ENCODE measurements at regions not wholly inside any gene's neighbourhood (a gene's known extent, or its start where the extent isn't known, plus 50 kb on each side); places are given as distances from the start of the nearest gene placed in this dataset.
"Not testable (repeated sequence)": the region's sequence is repeated elsewhere in the genome, so short reads cannot be mapped to it uniquely, and the experiment has no call there.

- no peak for ATAC-seq (ENCODE audit: low FRiP score)
- H3K4me1 ChIP-seq (ENCODE audit: control insufficient read depth in 1 of 2, insufficient read depth in 2 of 2, low read length in 2 of 2): no peaks in the 10 kb centered on the region
- intact Hi-C loops (cut with DNase I): no loop called here
- H3K4me3 ChIP-seq (ENCODE audit: low read length in 2 of 2): no peak overlapping the region
- no peak for DNase-seq
- no peaks in the 10 kb centered on the region for H3K27me3 ChIP-seq (ENCODE audit: control insufficient read depth in 1 of 2, insufficient read depth in 2 of 2, low read length in 1 of 2)
- peaks cover 2% of the 10 kb centered on the region for H3K9me3 ChIP-seq (ENCODE audit: control insufficient read depth, low read length)
- H3K36me3 ChIP-seq (ENCODE audit: control insufficient read depth in 1 of 2, insufficient read depth in 2 of 2, low read length in 1 of 2): no peaks in the 10 kb centered on the region
- H3K27ac ChIP-seq (ENCODE audit: low read depth in 1 of 2, low read length in 2 of 2): no peak overlapping the region
- WGBS, 2 donors: 69 to 81% methylated on average over 2 of the region's 2 CpGs
These were observed 185.5 kb upstream of the ANKRD28 start for GRCh38 chr3:15983232-15983631.

GRCh38 chr3:15983693-15984092 lies 185.9 kb upstream of the ANKRD28 start:
- intact Hi-C loops (cut with DNase I): no loop called here
- ATAC-seq (ENCODE audit: low FRiP score): no peak
- no peak overlapping the region for H3K27ac ChIP-seq (ENCODE audit: low read depth in 1 of 2, low read length in 2 of 2)
- H3K9me3 ChIP-seq (ENCODE audit: control insufficient read depth, low read length): peaks cover 2% of the 10 kb centered on the region
- 84 to 92% methylated on average over 1 of the region's 1 CpG for WGBS, 2 donors
- H3K4me1 ChIP-seq (ENCODE audit: control insufficient read depth in 1 of 2, insufficient read depth in 2 of 2, low read length in 2 of 2): no peaks in the 10 kb centered on the region
- no peak overlapping the region for H3K4me3 ChIP-seq (ENCODE audit: low read length in 2 of 2)
- no peaks in the 10 kb centered on the region for H3K36me3 ChIP-seq (ENCODE audit: control insufficient read depth in 1 of 2, insufficient read depth in 2 of 2, low read length in 1 of 2)
- no peak for DNase-seq
- no peaks in the 10 kb centered on the region for H3K27me3 ChIP-seq (ENCODE audit: control insufficient read depth in 1 of 2, insufficient read depth in 2 of 2, low read length in 1 of 2)

- WGBS, 2 donors: 68 to 80% methylated on average over 1 of the region's 1 CpG
- intact Hi-C loops (cut with DNase I): no loop called here
- H3K4me3 ChIP-seq (ENCODE audit: low read length in 2 of 2): no peak overlapping the region
- no peak overlapping the region for H3K27ac ChIP-seq (ENCODE audit: low read depth in 1 of 2, low read length in 2 of 2)
- H3K9me3 ChIP-seq (ENCODE audit: control insufficient read depth, low read length): peaks cover 4% of the 10 kb centered on the region
- H3K27me3 ChIP-seq (ENCODE audit: control insufficient read depth in 1 of 2, insufficient read depth in 2 of 2, low read length in 1 of 2): no peaks in the 10 kb centered on the region
- ATAC-seq (ENCODE audit: low FRiP score): no peak
- no peaks in the 10 kb centered on the region for H3K36me3 ChIP-seq (ENCODE audit: control insufficient read depth in 1 of 2, insufficient read depth in 2 of 2, low read length in 1 of 2)
- no peaks in the 10 kb centered on the region for H3K4me1 ChIP-seq (ENCODE audit: control insufficient read depth in 1 of 2, insufficient read depth in 2 of 2, low read length in 2 of 2)
- no peak for DNase-seq
These were observed 185.1 kb upstream of the GALNT15 start for GRCh38 chr3:15989419-15989818.

GRCh38 chr3:15993660-15994059 lies 180.8 kb upstream of the GALNT15 start:
- H3K27me3 ChIP-seq (ENCODE audit: control insufficient read depth in 1 of 2, insufficient read depth in 2 of 2, low read length in 1 of 2); H3K36me3 ChIP-seq (ENCODE audit: control insufficient read depth in 1 of 2, insufficient read depth in 2 of 2, low read length in 1 of 2); intact Hi-C loops (cut with DNase I); ATAC-seq (ENCODE audit: low FRiP score); H3K4me3 ChIP-seq (ENCODE audit: low read length in 2 of 2); H3K27ac ChIP-seq (ENCODE audit: low read depth in 1 of 2, low read length in 2 of 2); H3K4me1 ChIP-seq (ENCODE audit: control insufficient read depth in 1 of 2, insufficient read depth in 2 of 2, low read length in 2 of 2); H3K9me3 ChIP-seq (ENCODE audit: control insufficient read depth, low read length); DNase-seq: not testable (repeated sequence)
- 85 to 92% methylated on average over 7 of the region's 7 CpGs for WGBS, 2 donors

- H3K27ac ChIP-seq (ENCODE audit: low read depth in 1 of 2, low read length in 2 of 2); H3K27me3 ChIP-seq (ENCODE audit: control insufficient read depth in 1 of 2, insufficient read depth in 2 of 2, low read length in 1 of 2); ATAC-seq (ENCODE audit: low FRiP score); intact Hi-C loops (cut with DNase I); H3K4me3 ChIP-seq (ENCODE audit: low read length in 2 of 2); H3K4me1 ChIP-seq (ENCODE audit: control insufficient read depth in 1 of 2, insufficient read depth in 2 of 2, low read length in 2 of 2); H3K9me3 ChIP-seq (ENCODE audit: control insufficient read depth, low read length); DNase-seq; H3K36me3 ChIP-seq (ENCODE audit: control insufficient read depth in 1 of 2, insufficient read depth in 2 of 2, low read length in 1 of 2): not testable (repeated sequence)
- WGBS, 2 donors: 93 to 94% methylated on average over 17 of the region's 17 CpGs
These were observed 178.0 kb upstream of the GALNT15 start for GRCh38 chr3:15996496-15996895.

GRCh38 chr3:15997274-15997943 lies 177.1 kb upstream of the GALNT15 start:
- no peak overlapping the region for H3K4me3 ChIP-seq (ENCODE audit: low read length in 2 of 2)
- no peaks in the 10 kb centered on the region for H3K27me3 ChIP-seq (ENCODE audit: control insufficient read depth in 1 of 2, insufficient read depth in 2 of 2, low read length in 1 of 2)
- H3K9me3 ChIP-seq (ENCODE audit: control insufficient read depth, low read length): no peaks in the 10 kb centered on the region
- no peaks in the 10 kb centered on the region for H3K4me1 ChIP-seq (ENCODE audit: control insufficient read depth in 1 of 2, insufficient read depth in 2 of 2, low read length in 2 of 2)
- H3K27ac ChIP-seq (ENCODE audit: low read depth in 1 of 2, low read length in 2 of 2): no peak overlapping the region
- ATAC-seq (ENCODE audit: low FRiP score) (no peak), DNase-seq (no peak)
- 71 to 79% methylated on average over 4 of the region's 4 CpGs for WGBS, 2 donors
- H3K36me3 ChIP-seq (ENCODE audit: control insufficient read depth in 1 of 2, insufficient read depth in 2 of 2, low read length in 1 of 2): no peaks in the 10 kb centered on the region
- intact Hi-C loops (cut with DNase I): no loop called here

GRCh38 chr3:15998911-15999310 lies 175.6 kb upstream of the GALNT15 start:
- H3K27ac ChIP-seq (ENCODE audit: low read depth in 1 of 2, low read length in 2 of 2): no peak overlapping the region
- no peaks in the 10 kb centered on the region for H3K9me3 ChIP-seq (ENCODE audit: control insufficient read depth, low read length)
- H3K27me3 ChIP-seq (ENCODE audit: control insufficient read depth in 1 of 2, insufficient read depth in 2 of 2, low read length in 1 of 2): no peaks in the 10 kb centered on the region
- H3K4me3 ChIP-seq (ENCODE audit: low read length in 2 of 2): no peak overlapping the region
- DNase-seq (no peak), ATAC-seq (ENCODE audit: low FRiP score) (no peak)
- intact Hi-C loops (cut with DNase I): no loop called here
- no peaks in the 10 kb centered on the region for H3K4me1 ChIP-seq (ENCODE audit: control insufficient read depth in 1 of 2, insufficient read depth in 2 of 2, low read length in 2 of 2)
- WGBS, 2 donors: 41 to 51% methylated on average over 3 of the region's 3 CpGs
- H3K36me3 ChIP-seq (ENCODE audit: control insufficient read depth in 1 of 2, insufficient read depth in 2 of 2, low read length in 1 of 2): no peaks in the 10 kb centered on the region

GRCh38 chr3:16004812-16005211 lies 169.7 kb upstream of the GALNT15 start:
- Histone ChIP-seq H3K4me1 (ENCODE audit: control insufficient read depth in 1 of 2, insufficient read depth in 2 of 2, low read length in 2 of 2) (no peaks in the 10 kb centered on the region), H3K9me3 (ENCODE audit: control insufficient read depth, low read length) (peaks cover 2% of the 10 kb centered on the region), H3K4me3 (ENCODE audit: low read length in 2 of 2) (no peak overlapping the region), H3K36me3 (ENCODE audit: control insufficient read depth in 1 of 2, insufficient read depth in 2 of 2, low read length in 1 of 2) (no peaks in the 10 kb centered on the region), H3K27ac (ENCODE audit: low read depth in 1 of 2, low read length in 2 of 2) (no peak overlapping the region), H3K27me3 (ENCODE audit: control insufficient read depth in 1 of 2, insufficient read depth in 2 of 2, low read length in 1 of 2) (no peaks in the 10 kb centered on the region)
- DNase-seq: no peak
- 82 to 87% methylated on average over 3 of the region's 3 CpGs for WGBS, 2 donors
- ATAC-seq (ENCODE audit: low FRiP score): no peak
- intact Hi-C loops (cut with DNase I): no loop called here

- intact Hi-C loops (cut with DNase I): no loop called here
- ATAC-seq (ENCODE audit: low FRiP score): no peak
These were observed 163.1 kb upstream of the GALNT15 start for GRCh38 chr3:16011376-16011775.

More at GRCh38 chr3:16011376-16011775, 163.1 kb upstream of the GALNT15 start:
- DNase-seq: no peak
- no peaks in the 10 kb centered on the region for H3K36me3 ChIP-seq (ENCODE audit: control insufficient read depth in 1 of 2, insufficient read depth in 2 of 2, low read length in 1 of 2)
- no peak overlapping the region for H3K4me3 ChIP-seq (ENCODE audit: low read length in 2 of 2)
- 86% methylated on average over 4 of the region's 4 CpGs for WGBS, 2 donors
- no peaks in the 10 kb centered on the region for H3K4me1 ChIP-seq (ENCODE audit: control insufficient read depth in 1 of 2, insufficient read depth in 2 of 2, low read length in 2 of 2)
- no peaks in the 10 kb centered on the region for H3K27me3 ChIP-seq (ENCODE audit: control insufficient read depth in 1 of 2, insufficient read depth in 2 of 2, low read length in 1 of 2)
- no peak overlapping the region for H3K27ac ChIP-seq (ENCODE audit: low read depth in 1 of 2, low read length in 2 of 2)
- H3K9me3 ChIP-seq (ENCODE audit: control insufficient read depth, low read length): peaks cover 2% of the 10 kb centered on the region
